ENCODE measurements at regions not wholly inside any gene's neighbourhood (a gene's known extent, or its start where the extent isn't known, plus 50 kb on each side); places are given as distances from the start of the nearest gene placed in this dataset.

- 53 to 70% (median 58%) methylated on average over 3 of the region's 3 CpGs for WGBS, 4 donors
Measured at GRCh38 chr20:34163307-34163706, 51.3 kb upstream of the EIF2S2 start.

GRCh38 chr20:34164381-34164984 lies 52.4 kb upstream of the EIF2S2 start:
- WGBS, 4 donors = 91 to 94% (median 93%) methylated on average over 5 of the region's 5 CpGs
- intact Hi-C loops (cut with DNase I) = no loop called here
- Histone ChIP-seq H3K4me1 (replicated peaks in 1 of 2) (no peaks in the 10 kb centered on the region), H3K27ac (no peak overlapping the region), H3K36me3 (replicated peaks in 1 of 2) (no peaks in the 10 kb centered on the region), H3K4me3 (no peak overlapping the region), H3K9me3 (replicated peaks in 1 of 3) (no peaks in the 10 kb centered on the region), H3K27me3 (no peaks in the 10 kb centered on the region)
- no peak for TF ChIP-seq CTCF (IDR thresholded peaks at IDR 0.05)
- no peak for TF ChIP-seq POLR2A (IDR thresholded peaks at IDR 0.05)
- no peak for DNase-seq

More at GRCh38 chr20:34163307-34163706, 51.3 kb upstream of the EIF2S2 start:
- Histone ChIP-seq H3K4me1 (replicated peaks in 1 of 2) (no peaks in the 10 kb centered on the region), H3K27ac (no peak overlapping the region), H3K9me3 (replicated peaks in 1 of 3) (no peaks in the 10 kb centered on the region), H3K36me3 (replicated peaks in 1 of 2) (no peaks in the 10 kb centered on the region), H3K27me3 (no peaks in the 10 kb centered on the region), H3K4me3 (no peak overlapping the region)
- TF ChIP-seq POLR2A (IDR thresholded peaks at IDR 0.05) (no peak), CTCF (IDR thresholded peaks at IDR 0.05) (no peak)
- intact Hi-C loops (cut with DNase I) = no loop called here
- DNase-seq = no peak

GRCh38 chr20:34165018-34165619 lies 53.1 kb upstream of the EIF2S2 start:
- no peak for DNase-seq
- Histone ChIP-seq H3K4me3 (no peak overlapping the region), H3K9me3 (replicated peaks in 1 of 3) (no peaks in the 10 kb centered on the region), H3K27ac (no peak overlapping the region), H3K36me3 (replicated peaks in 1 of 2) (no peaks in the 10 kb centered on the region), H3K27me3 (no peaks in the 10 kb centered on the region), H3K4me1 (replicated peaks in 1 of 2) (no peaks in the 10 kb centered on the region)
- intact Hi-C loops (cut with DNase I) = no loop called here
- TF ChIP-seq POLR2A (IDR thresholded peaks at IDR 0.05) (no peak), CTCF (IDR thresholded peaks at IDR 0.05) (no peak)
- 24 to 30% (median 27%) methylated on average over 2 of the region's 2 CpGs for WGBS, 4 donors

- DNase-seq = no peak
- no peaks in the 10 kb centered on the region for H3K4me1 ChIP-seq (replicated peaks in 1 of 2)
- no peaks in the 10 kb centered on the region for H3K27me3 ChIP-seq
- 66 to 81% (median 74%) methylated on average over 4 of the region's 4 CpGs for WGBS, 4 donors
- H3K9me3 ChIP-seq (replicated peaks in 1 of 3) = no peaks in the 10 kb centered on the region
- H3K27ac ChIP-seq = no peak overlapping the region
- intact Hi-C loops (cut with DNase I) = no loop called here
- H3K4me3 ChIP-seq = no peak overlapping the region
- no peak for TF ChIP-seq POLR2A (IDR thresholded peaks at IDR 0.05)
- no peak for TF ChIP-seq CTCF (IDR thresholded peaks at IDR 0.05)
- H3K36me3 ChIP-seq (replicated peaks in 1 of 2) = no peaks in the 10 kb centered on the region
Measured at GRCh38 chr20:34171640-34172039, 59.6 kb upstream of the EIF2S2 start.
